NB4 (cell line): ENCODE measurements at regions not wholly inside any gene's neighbourhood (a gene's known extent, or its start where the extent isn't known, plus 50 kb on each side); places are given as distances from the start of the nearest gene placed in this dataset.
A peak's percentile ranks its signal among the peaks of the same experiment; 100 is the strongest.
"Not testable (repeated sequence)": the region's sequence is repeated elsewhere in the genome, so short reads cannot be mapped to it uniquely, and the experiment has no call there.

Experiments
- DNase-seq: peaks from one replicate; pipeline ENCODE4 v3.0.0; 2010; ENCODE audit warnings: low read depth
- H3K4me3 ChIP-seq: one replicate; pipeline ENCODE4 v1.5.1; 2011; ENCODE audit warnings: mild to moderate bottlenecking, low read depth, low read length, moderate library complexity
- CTCF ChIP-seq: IDR thresholded peaks from one replicate; pipeline ENCODE4 v1.5.1; 2012; ENCODE audit warnings: low read depth, low read length
- MYC ChIP-seq: IDR thresholded peaks from 2 replicates; pipeline ENCODE4 v1.6.1; 2011; ENCODE audit warnings: low read depth, low read length
- POLR2A ChIP-seq: IDR thresholded peaks from 2 replicates; pipeline ENCODE4 v1.6.1; 2011; ENCODE audit warnings: mild to moderate bottlenecking; ENCODE audit not compliant: insufficient read length; ENCODE audit errors: extremely low read depth
- TF ChIP-seq, protein P1 (sequence below): IDR thresholded peaks from 2 replicates; pipeline ENCODE4 v1.6.1; 2011; ENCODE audit warnings: low read depth, low read length

DNA sequence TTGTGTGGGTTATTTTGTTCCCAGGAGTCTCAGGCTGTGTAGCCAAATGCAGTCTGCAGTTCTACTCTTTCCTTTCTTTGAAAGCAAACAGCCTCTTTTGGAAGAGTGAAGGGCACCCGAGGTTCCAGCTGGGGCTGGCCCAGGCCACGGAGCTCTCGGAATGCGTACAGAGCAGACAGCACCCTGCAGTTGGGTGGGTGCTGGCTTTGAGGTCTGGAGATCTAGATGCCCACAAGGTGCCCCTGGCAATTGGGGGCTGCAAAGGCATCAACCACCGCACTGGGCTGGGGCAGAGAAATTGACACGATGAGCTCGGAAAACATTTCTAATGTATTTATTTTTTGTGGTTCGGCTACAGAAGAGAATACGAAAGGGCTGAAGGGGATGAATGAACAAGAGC is 191.6 kb upstream of the ZNF469 start:
- not testable (repeated sequence) for DNase-seq

GRCh38 chr16:88192601-88193000 is 190.2 kb upstream of the ZNF469 start:
- no peak for DNase-seq
- TF ChIP-seq MYC = no peak
- no peak for TF ChIP-seq POLR2A
- TF ChIP-seq, protein P1, sequence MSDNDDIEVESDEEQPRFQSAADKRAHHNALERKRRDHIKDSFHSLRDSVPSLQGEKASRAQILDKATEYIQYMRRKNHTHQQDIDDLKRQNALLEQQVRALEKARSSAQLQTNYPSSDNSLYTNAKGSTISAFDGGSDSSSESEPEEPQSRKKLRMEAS = no peak
- TF ChIP-seq CTCF = no peak
- no peak overlapping the region for H3K4me3 ChIP-seq

More for the DNA sequence above, 191.6 kb upstream of the ZNF469 start:
- not testable (repeated sequence) for H3K4me3 ChIP-seq

GRCh38 chr16:88193706-88194396 is 188.9 kb upstream of the ZNF469 start:
- not testable (repeated sequence) for H3K4me3 ChIP-seq
- peak; percentile 48 for TF ChIP-seq CTCF
- peak; percentile 76 for DNase-seq

DNA sequence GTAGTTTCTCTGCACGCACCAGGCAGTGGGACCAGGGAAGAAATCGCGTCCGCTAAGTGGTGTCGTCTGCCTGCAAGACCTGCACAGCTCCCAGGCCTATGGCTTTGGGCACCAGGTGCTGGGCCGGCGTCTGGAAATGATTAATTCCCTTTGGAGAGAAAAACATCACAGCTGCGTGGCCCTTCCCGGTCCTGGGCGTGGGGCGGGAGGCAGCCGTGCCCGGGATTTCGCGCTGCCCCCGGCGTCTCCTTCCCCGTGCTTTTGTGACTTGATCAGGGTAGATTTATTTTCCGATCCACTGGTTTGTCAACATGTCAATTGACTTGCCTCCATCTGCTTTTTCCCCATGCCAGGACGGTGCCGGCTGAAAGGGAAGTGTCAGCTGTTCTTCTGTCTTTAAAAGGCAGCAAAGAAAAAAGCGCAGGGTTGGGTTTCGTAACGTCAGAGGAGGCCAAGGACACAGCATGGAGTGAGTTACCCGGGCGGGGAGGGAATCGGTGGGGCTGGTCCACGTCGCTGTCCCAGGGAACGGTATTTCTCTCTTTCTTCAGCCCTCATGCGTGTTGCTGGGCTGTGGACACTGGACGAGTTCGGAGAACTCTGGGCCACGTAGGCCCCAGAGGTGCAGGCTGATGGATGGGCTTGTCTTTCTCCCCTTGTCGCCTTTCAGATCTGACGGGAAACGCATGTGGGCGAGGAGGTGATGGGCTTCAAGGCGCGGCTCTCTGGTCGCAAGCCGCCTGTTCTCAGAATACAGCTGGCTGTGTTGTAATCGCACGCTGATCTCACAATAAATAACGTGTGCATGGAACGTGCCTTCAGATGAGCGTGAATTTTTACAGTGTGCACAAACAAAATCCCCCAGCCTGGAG is 188.1 kb upstream of the ZNF469 start:
- TF ChIP-seq, protein P1 = peak; percentile 81
- TF ChIP-seq CTCF = no peak
- peak; percentile 64 for TF ChIP-seq MYC
- TF ChIP-seq POLR2A = no peak
- peak; percentile 86 for DNase-seq
- no peak overlapping the region for H3K4me3 ChIP-seq

DNA sequence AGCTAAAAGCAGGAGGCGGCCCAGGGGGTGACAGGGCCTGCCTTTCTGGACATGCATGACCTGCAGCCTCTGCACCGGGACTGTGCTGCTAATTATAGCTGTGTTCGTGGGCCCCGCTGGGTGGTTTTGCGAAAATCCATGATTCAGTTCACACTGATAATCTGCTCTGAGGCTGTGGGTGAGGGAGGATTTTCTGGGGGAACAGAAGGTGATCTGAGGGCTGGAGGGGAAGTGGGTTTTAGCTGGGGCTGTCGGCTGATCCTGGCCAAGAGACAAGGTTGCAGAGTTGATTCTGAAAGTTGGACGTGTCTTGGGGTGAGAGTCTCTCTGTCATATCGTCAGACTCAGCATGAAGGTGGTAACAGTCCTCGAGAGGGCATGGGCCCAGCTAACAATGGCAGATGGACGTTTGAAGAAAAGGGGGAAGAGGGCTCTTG is 187.5 kb upstream of the ZNF469 start:
- no peak for TF ChIP-seq MYC
- TF ChIP-seq, protein P1 = no peak
- TF ChIP-seq CTCF = no peak
- no peak for TF ChIP-seq POLR2A
- peak; percentile 65 for DNase-seq
- no peak overlapping the region for H3K4me3 ChIP-seq

DNA sequence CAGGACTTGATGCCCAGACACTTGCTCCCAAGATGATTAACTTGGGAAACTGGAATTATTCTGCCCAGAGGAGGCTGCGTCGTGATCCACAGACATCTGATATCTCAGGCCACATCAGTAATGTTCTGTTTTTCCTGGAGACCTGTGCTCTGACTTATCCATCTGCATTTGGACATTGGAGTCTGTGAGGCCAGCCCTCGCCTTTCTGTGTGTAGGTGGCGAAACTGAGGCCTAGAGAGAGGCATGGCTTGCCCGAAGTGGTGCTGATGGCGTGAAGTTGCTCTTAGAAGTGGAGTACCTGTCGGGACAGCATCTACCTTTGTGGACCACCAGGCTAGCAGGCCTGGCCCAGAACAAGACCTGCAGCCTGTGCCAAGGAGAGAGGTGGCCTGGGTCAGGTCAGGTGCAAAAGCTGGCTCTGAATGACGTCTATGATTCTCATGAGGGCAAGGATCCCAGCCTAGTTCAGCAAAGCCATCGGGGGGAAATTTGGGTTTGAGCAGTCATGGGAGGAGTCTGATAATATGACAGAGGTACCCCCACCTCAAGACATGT is 186.8 kb upstream of the ZNF469 start:
- no peak overlapping the region for H3K4me3 ChIP-seq
- TF ChIP-seq POLR2A = no peak
- TF ChIP-seq, protein P1 = no peak
- TF ChIP-seq CTCF = no peak
- no peak for DNase-seq
